HG03103 (cell line): ENCODE measurements at regions not wholly inside any gene's neighbourhood (a gene's known extent, or its start where the extent isn't known, plus 50 kb on each side); places are given as distances from the start of the nearest gene placed in this dataset.

Experiments
- ATAC-seq: cut with Tn5 transposase; IDR thresholded peaks from one replicate; pipeline ENCODE4 v1.9.1; 2021; ENCODE audit warnings: low read depth; ENCODE audit not compliant: unreplicated experiment

GRCh38 chr22:47275605-47276449, 513.4 kb downstream of the TBC1D22A start:
- ATAC-seq: no peak

- ATAC-seq: no peak
These were observed 511.7 kb downstream of the TBC1D22A start for GRCh38 chr22:47274196-47274595.

- no peak for ATAC-seq
These were observed 508.1 kb downstream of the TBC1D22A start for GRCh38 chr22:47270463-47271135.

- no peak for ATAC-seq
These were observed 507.2 kb downstream of the TBC1D22A start for GRCh38 chr22:47269516-47270088.

- no peak for ATAC-seq
These were observed 505.2 kb downstream of the TBC1D22A start for GRCh38 chr22:47267513-47268282.

GRCh38 chr22:47266329-47266728, 503.9 kb downstream of the TBC1D22A start:
- ATAC-seq: no peak

GRCh38 chr22:47260551-47260950, 498.1 kb downstream of the TBC1D22A start:
- ATAC-seq: no peak

GRCh38 chr22:47259990-47260389, 497.5 kb downstream of the TBC1D22A start:
- no peak for ATAC-seq

GRCh38 chr22:47259049-47259448, 496.6 kb downstream of the TBC1D22A start:
- ATAC-seq: no peak

GRCh38 chr22:47257976-47258375, 495.5 kb downstream of the TBC1D22A start:
- no peak for ATAC-seq

- ATAC-seq: no peak
These were observed 495.1 kb downstream of the TBC1D22A start for GRCh38 chr22:47257566-47257965.

- ATAC-seq: no peak
These were observed 489.5 kb downstream of the TBC1D22A start for GRCh38 chr22:47251911-47252310.

GRCh38 chr22:47250995-47251765, 488.7 kb downstream of the TBC1D22A start:
- ATAC-seq: no peak

GRCh38 chr22:47249370-47249928, 487.0 kb downstream of the TBC1D22A start:
- no peak for ATAC-seq

- ATAC-seq: no peak
These were observed 486.5 kb downstream of the TBC1D22A start for GRCh38 chr22:47248925-47249324.

- no peak for ATAC-seq
These were observed 485.3 kb downstream of the TBC1D22A start for GRCh38 chr22:47247579-47248240.

GRCh38 chr22:47245786-47246185, 483.3 kb downstream of the TBC1D22A start:
- no peak for ATAC-seq

GRCh38 chr22:47245286-47245685, 482.8 kb downstream of the TBC1D22A start:
- no peak for ATAC-seq

GRCh38 chr22:47240116-47240515, 477.7 kb downstream of the TBC1D22A start:
- no peak for ATAC-seq
